Endothelial cell of umbilical vein (primary cell): ENCODE measurements at regions not wholly inside any gene's neighbourhood (a gene's known extent, or its start where the extent isn't known, plus 50 kb on each side); places are given as distances from the start of the nearest gene placed in this dataset.

ENCODE experiments used
- BruUV-seq: library from RNA; stranded (reverse); fragments of 400-500 nt; replicated peaks from 2 replicates; lab custom pipeline; 2021; lab: Mats Ljungman, UMichigan
- CTCF ChIA-PET: fragments of 300-600, 350-600 bp; sonication (Branson Sonifier 250); formaldehyde crosslinking; loops from one replicate; lab custom pipeline; 2021; ENCODE audit warnings: antibody characterized with exemption, inconsistent platforms; lab: Charles Lee
- POLR2A ChIA-PET: fragments of 300-600, 350-600 bp; sonication (Branson Sonifier 250); formaldehyde crosslinking; loops from one replicate; lab custom pipeline; 2021; ENCODE audit warnings: antibody characterized with exemption, inconsistent platforms; lab: Charles Lee
- DNase-seq: peaks from one replicate; pipeline ENCODE4 v3.0.0-alpha.2; 2011; ENCODE audit warnings: low read depth, low spot score
- FAIRE-seq: peaks from 2 replicates; lab custom pipeline; 2011; peaks lifted over from hg19 to GRCh38; lab: Jason Lieb, UNC
- H2AFZ ChIP-seq: 2 replicates; pipeline ENCODE4 v1.6.0; 2012; ENCODE audit warnings: low read depth, low read length, control low read depth, inconsistent platforms
- H3K27ac ChIP-seq: 2 replicates; pipeline ENCODE4 v1.5.1; 2011; ENCODE audit warnings: low read depth, mild to moderate bottlenecking, control low read depth, low read length, moderate library complexity; ENCODE audit not compliant: insufficient read depth
- H3K27me3 ChIP-seq, 2 experiments: 2 replicates each; pipeline versions ENCODE4 v1.6.0 to v1.6.1; 2011; ENCODE audit warnings: low read length in 2 of 2, mixed read lengths in 1 of 2; ENCODE audit not compliant: control insufficient read depth in 2 of 2, insufficient read depth in 2 of 2
- H3K36me3 ChIP-seq, 2 experiments: 2 replicates in 1 of 2; 3 replicates in 1 of 2; pipeline ENCODE4 v1.5.1; 2011; ENCODE audit warnings: low read length in 2 of 2, mild to moderate bottlenecking in 1 of 2, moderate library complexity in 1 of 2; ENCODE audit not compliant: control insufficient read depth in 2 of 2, insufficient read depth in 2 of 2; ENCODE audit errors: extremely low read depth in 1 of 2
- H3K4me1 ChIP-seq: 3 replicates; pipeline ENCODE4 v1.5.1; 2011; ENCODE audit warnings: mild to moderate bottlenecking, low read length; ENCODE audit not compliant: control insufficient read depth, insufficient read depth; ENCODE audit errors: extremely low read depth
- H3K4me2 ChIP-seq: 2 replicates; pipeline ENCODE4 v1.6.1; 2011; ENCODE audit warnings: low read length, control low read depth, mixed read lengths; ENCODE audit not compliant: insufficient read depth
- H3K4me3 ChIP-seq, 3 experiments: fragments of 200-600 bp in 1 of 3; sonication (generic), shearing (Covaris generic) in 1 of 3; replicated peaks in 1 of 3; 2 replicates each; pipeline ENCODE4 v1.5.1; 2011 to 2016; ENCODE audit warnings: control low read depth in 3 of 3, low read length in 3 of 3, mild to moderate bottlenecking in 2 of 3, inconsistent platforms in 1 of 3, low read depth in 1 of 3, moderate library complexity in 1 of 3; ENCODE audit not compliant: insufficient read depth in 1 of 3
- H3K79me2 ChIP-seq: 2 replicates; pipeline ENCODE4 v1.6.0; 2012; ENCODE audit warnings: low read length, inconsistent platforms; ENCODE audit not compliant: control insufficient read depth, insufficient read depth
- H3K9ac ChIP-seq: replicated peaks from 2 replicates; pipeline ENCODE3; 2011; ENCODE audit warnings: low read length, control low read depth; ENCODE audit not compliant: insufficient read depth; ENCODE audit errors: extremely low read depth
- H3K9me1 ChIP-seq: replicated peaks from 3 replicates; pipeline ENCODE4 v1.6.0; 2011; ENCODE audit warnings: mild to moderate bottlenecking, low read length; ENCODE audit not compliant: control insufficient read depth, insufficient read depth; ENCODE audit errors: extremely low read depth
- H3K9me3 ChIP-seq: replicated peaks from 2 replicates; pipeline ENCODE4 v1.5.1; 2012; ENCODE audit warnings: low read length, inconsistent platforms; ENCODE audit not compliant: control insufficient read depth, insufficient read depth
- H4K20me1 ChIP-seq: replicated peaks from 2 replicates; pipeline ENCODE3; 2011; ENCODE audit warnings: mild to moderate bottlenecking, low read length; ENCODE audit not compliant: control insufficient read depth, insufficient read depth; ENCODE audit errors: extremely low read depth
- CTCF ChIP-seq, 2 donors: IDR thresholded peaks; 1 replicate in 1 of 2; 2 replicates in 1 of 2; pipeline ENCODE4 v1.5.1; 2011; ENCODE audit warnings: low read length in 2 of 2, mild to moderate bottlenecking in 2 of 2, moderate library complexity in 2 of 2, control low read depth in 1 of 2, inconsistent platforms in 1 of 2, low read depth in 1 of 2; ENCODE audit not compliant: insufficient read depth in 1 of 2; ENCODE audit errors: extremely low read depth in 1 of 2
- EZH2 ChIP-seq: IDR thresholded peaks from 2 replicates; pipeline ENCODE4 v1.6.1; 2012; ENCODE audit warnings: borderline replicate concordance, low read depth, mild to moderate bottlenecking, moderate library complexity, low read length, inconsistent platforms; ENCODE audit not compliant: severe bottlenecking
- FOS ChIP-seq: IDR thresholded peaks from 2 replicates; pipeline ENCODE4 v1.6.1; 2011; ENCODE audit warnings: mild to moderate bottlenecking, low read length, moderate library complexity, borderline replicate concordance; ENCODE audit not compliant: insufficient read depth
- GATA2 ChIP-seq: IDR thresholded peaks from 2 replicates; pipeline ENCODE4 v1.7.0; 2011; ENCODE audit warnings: low read depth, mild to moderate bottlenecking, moderate library complexity, mixed read lengths, low read length; ENCODE audit not compliant: insufficient read length, insufficient read depth
- JUN ChIP-seq: IDR thresholded peaks from 2 replicates; pipeline ENCODE4 v1.6.1; 2011; ENCODE audit warnings: borderline replicate concordance, low read depth; ENCODE audit not compliant: insufficient read length, insufficient read depth
- MAX ChIP-seq: IDR thresholded peaks from 2 replicates; pipeline ENCODE4 v1.6.1; 2011; ENCODE audit not compliant: insufficient read depth, insufficient read length
- MYC ChIP-seq: IDR thresholded peaks from one replicate; pipeline ENCODE4 v1.6.1; 2011; ENCODE audit warnings: mild to moderate bottlenecking, low read depth, low read length
- POLR2A ChIP-seq: IDR thresholded peaks from 2 replicates; pipeline ENCODE4 v1.6.1; 2012; ENCODE audit warnings: low read depth, mild to moderate bottlenecking, control low read depth, low read length
- POLR2AphosphoS5 ChIP-seq: IDR thresholded peaks from 2 replicates; pipeline ENCODE4 v1.6.1; 2012; ENCODE audit warnings: low read depth, mild to moderate bottlenecking, control low read depth, low read length, moderate library complexity; ENCODE audit not compliant: insufficient read depth
- dilution Hi-C: fragments of 300-500 bp; cut with MboI; formaldehyde crosslinking; loops from one replicate; pipeline ENCODE4 v1.15.0; 2019; ENCODE audit warnings: low sequenced_read_pairs; ENCODE audit not compliant: extremely low pct_ligation_motif_present
- intact Hi-C: fragments of 100-400 bp; cut with micrococcal nuclease; formaldehyde crosslinking; loops from one replicate; pipeline ENCODE4 v1.10.0; 2022

DNA sequence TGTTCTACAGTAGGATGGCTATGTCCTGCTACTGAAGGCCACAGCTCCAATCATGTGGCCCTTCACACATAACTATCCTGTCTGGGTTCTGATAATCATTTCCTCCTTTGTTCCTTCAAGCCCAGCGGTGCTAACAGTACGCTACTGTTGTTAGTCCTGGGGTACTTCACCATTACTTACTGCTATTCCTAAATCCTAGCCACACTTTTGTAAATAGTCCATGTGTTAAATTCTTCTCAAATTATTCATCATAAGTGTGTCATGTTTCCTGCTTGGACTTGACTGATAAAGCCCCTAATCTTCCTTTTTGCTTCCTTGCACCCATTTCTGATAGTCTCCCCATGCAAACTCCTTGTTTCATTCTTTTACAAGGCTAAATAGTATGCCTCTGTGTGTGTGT is 332.6 kb downstream of the FGF13 start:
- dilution Hi-C loops = no loop called here
- no peak for FAIRE-seq

More for the DNA sequence above, 332.6 kb downstream of the FGF13 start:
- Histone ChIP-seq H3K79me2 (no peaks in the 10 kb centered on the region), H3K4me3 (no peak overlapping the region), H3K27me3 (no peaks in the 10 kb centered on the region), H3K9me3 (no peaks in the 10 kb centered on the region), H2AFZ (no peak overlapping the region), H3K36me3 (no peaks in the 10 kb centered on the region), H3K4me1 (no peaks in the 10 kb centered on the region), H3K27ac (no peak overlapping the region), H4K20me1 (no peaks in the 10 kb centered on the region), H3K9ac (no peak overlapping the region), H3K4me2 (no peak overlapping the region), H3K9me1 (no peaks in the 10 kb centered on the region)
- DNase-seq = no peak
- TF ChIP-seq FOS (no peak), POLR2AphosphoS5 (no peak), CTCF (IDR thresholded peaks at IDR 0.05; ENCODE audit: extremely low read depth in 1 of 2, insufficient read depth in 1 of 2, low read depth in 1 of 2, low read length in 2 of 2) (no peak), POLR2A (no peak), MAX (no peak), JUN (no peak), MYC (no peak), EZH2 (no peak), GATA2 (no peak)
- CTCF ChIA-PET = no interaction called here
- no TSS peak for BruUV-seq
- intact Hi-C loops = no loop called here
- POLR2A ChIA-PET = no interaction called here
